Fibroblast of the aortic adventitia (primary cell): ENCODE measurements at regions not wholly inside any gene's neighbourhood (a gene's known extent, or its start where the extent isn't known, plus 50 kb on each side); places are given as distances from the start of the nearest gene placed in this dataset.
A peak's percentile ranks its signal among the peaks of the same experiment; 100 is the strongest.

Experiments used
- DNase-seq: peaks from one replicate; pipeline ENCODE4 v3.0.0-alpha.2; 2010; ENCODE audit warnings: low read depth
- H3K4me3 ChIP-seq: 2 replicates; pipeline ENCODE4 v1.5.1; 2011; ENCODE audit warnings: low read depth, mild to moderate bottlenecking, control low read depth, low read length, moderate library complexity
- TF ChIP-seq, protein P1 (sequence below): IDR thresholded peaks from 2 replicates; pipeline ENCODE4 v1.5.1; 2011; ENCODE audit warnings: mild to moderate bottlenecking, low read length, control low read depth, inconsistent platforms; ENCODE audit not compliant: insufficient read depth

DNA sequence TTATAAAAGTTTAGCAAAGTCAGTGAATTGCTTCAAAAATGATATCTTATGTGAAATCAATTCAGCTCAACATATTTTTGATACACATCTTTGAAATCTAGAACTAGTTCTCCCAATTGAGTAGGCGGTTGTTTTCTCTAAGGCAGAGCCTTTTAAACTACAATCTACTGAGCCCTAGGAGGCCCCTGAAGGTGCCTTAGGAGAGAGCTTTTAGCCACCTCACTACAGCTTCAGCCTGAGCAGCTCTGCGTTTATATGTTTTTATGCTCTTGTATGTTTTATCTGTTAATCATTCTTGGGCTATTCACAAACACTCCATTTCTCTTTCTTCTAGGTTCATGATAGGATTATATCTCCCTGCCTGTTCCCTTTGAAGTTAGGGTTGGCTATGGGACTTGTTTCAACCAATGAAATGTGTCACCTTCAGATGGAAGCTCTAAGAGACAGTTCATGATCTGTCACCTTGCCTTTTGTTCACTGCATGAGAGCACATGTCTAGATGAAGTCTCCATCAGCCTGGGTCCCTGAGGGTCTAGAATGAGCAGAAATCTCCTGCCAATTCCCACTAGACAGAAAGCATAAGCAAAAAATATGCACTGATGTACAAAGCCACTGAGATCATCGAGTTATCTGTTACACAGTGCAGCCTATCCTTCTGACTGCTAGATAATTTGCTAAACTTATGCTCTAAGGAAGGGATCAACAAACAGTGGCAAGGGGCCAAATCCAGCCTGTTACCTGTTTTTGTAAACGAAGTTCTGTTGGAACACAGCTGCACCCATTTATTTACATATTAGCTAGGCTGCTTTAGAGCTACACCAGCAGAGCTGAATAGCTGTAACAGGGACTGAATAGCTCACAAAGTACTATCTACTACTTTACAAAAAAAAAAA, 128.5 kb upstream of the CDK1 start:
- H3K4me3 ChIP-seq, result no peak overlapping the region
- TF ChIP-seq, protein P1, sequence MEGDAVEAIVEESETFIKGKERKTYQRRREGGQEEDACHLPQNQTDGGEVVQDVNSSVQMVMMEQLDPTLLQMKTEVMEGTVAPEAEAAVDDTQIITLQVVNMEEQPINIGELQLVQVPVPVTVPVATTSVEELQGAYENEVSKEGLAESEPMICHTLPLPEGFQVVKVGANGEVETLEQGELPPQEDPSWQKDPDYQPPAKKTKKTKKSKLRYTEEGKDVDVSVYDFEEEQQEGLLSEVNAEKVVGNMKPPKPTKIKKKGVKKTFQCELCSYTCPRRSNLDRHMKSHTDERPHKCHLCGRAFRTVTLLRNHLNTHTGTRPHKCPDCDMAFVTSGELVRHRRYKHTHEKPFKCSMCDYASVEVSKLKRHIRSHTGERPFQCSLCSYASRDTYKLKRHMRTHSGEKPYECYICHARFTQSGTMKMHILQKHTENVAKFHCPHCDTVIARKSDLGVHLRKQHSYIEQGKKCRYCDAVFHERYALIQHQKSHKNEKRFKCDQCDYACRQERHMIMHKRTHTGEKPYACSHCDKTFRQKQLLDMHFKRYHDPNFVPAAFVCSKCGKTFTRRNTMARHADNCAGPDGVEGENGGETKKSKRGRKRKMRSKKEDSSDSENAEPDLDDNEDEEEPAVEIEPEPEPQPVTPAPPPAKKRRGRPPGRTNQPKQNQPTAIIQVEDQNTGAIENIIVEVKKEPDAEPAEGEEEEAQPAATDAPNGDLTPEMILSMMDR, result no peak
- no peak for DNase-seq

DNA sequence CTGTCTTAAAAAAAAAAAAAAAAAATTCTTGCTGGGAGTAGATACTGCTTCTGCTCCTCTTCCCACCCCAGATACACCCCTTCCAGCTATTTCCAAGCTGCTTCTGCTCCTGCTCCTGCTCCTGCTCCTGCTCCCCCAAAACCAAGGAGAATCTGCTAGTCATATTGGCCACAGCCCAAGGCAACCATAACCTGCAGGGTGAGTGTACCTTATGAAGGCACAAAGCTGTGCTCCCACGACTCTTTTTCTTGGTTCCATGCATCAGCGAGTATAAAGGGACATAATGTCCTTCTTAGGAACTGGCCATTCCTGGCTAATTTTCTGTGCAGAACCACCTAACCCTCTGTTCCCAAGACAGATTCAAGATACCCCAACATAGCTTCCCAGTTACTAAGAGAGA, 129.5 kb upstream of the CDK1 start:
- H3K4me3 ChIP-seq, result no peak overlapping the region
- TF ChIP-seq, protein P1, result no peak
- DNase-seq, result no peak

DNA sequence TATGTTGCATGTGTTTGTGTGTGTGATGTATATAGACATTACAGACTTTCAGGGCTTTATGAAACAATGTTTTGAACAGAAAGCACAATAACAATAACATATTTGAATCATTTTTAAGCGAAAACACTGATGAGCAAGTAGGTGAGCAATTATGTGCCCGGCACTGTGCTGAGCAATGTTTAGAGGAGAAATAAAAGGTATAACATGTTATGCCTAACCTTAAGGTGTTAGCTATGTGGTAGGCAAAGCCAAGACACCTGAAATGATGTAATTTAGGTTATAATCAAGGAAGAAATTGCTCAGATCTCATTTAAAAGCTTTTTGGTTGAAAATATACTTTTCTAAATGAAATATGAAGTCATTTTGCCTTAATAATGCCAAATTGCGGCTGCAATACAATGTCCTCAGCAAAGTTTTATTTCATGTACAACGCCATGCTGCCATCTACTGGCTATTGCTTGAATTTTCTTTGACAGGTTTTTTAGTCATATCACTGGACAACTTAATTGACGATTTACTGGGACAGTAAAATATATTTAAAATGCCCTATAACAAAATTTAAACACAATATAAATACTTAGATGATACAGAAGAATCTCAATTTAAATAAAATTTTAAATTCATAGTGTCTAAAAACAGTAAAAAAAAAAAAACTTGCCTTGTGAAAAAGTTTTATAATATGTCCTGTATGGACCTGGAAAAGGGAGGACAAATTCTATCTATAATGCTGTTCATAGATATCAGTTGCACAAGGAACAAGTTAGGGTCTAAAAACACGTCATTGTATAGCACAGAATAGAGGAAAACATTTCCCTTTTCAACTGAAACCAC, 131.1 kb upstream of the CDK1 start:
- peak; percentile 88 for DNase-seq
- TF ChIP-seq, protein P1, result peak; percentile 62
- H3K4me3 ChIP-seq, result no peak overlapping the region

DNA sequence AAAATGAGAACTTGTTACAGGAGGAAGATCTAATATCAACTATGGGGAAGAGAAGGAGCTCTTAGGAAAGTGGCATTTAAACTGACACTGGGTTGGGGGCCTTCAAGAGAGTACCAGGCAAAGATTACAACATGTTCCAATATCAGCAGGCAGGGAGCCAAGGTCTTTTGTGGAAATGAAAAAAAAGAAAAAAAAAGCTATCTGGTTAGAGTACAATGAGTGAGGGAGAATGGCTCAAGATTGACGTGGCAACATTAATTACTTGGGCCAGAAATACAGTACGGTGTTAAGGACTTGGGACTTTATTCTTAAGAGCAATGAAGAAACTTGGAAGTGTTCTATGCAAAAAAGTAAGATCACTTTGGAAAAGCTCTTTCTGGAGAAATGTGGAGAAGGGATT, 132.3 kb upstream of the CDK1 start:
- peak; percentile 7 for DNase-seq
- H3K4me3 ChIP-seq, result no peak overlapping the region
- TF ChIP-seq, protein P1, result no peak

DNA sequence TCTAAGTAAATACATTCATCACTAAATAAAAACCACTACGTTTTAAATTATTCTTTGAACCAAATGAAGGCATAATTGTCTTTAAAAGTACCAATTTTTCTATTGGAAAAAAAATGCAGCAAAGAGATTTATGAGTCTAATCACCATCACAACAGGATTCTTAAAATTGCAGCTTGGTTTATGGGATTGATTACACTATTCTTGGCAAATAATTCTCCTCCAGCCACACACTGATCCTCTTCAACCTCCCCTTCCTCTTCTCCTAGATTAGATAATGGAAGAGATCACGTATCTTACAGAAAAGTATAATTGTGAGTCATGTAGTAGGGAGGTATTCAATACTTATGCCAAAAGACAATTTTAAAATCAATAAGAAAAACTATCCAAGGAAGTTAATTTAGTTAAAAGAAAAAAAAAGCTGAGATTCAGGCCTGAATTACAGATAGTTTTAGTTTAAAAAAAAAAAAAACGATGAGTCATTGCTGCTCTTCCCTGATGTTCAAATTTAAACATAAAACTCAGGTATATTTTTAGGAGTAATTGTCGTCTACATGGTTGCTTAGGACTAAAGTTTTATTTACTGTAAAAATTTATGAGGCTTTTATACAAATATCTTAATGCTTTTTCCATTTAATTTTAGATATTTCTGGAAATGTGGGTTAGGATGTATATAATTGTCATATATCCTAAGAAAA, 133.7 kb upstream of the CDK1 start:
- DNase-seq, result peak; percentile 16
- TF ChIP-seq, protein P1, result no peak
- no peak overlapping the region for H3K4me3 ChIP-seq

DNA sequence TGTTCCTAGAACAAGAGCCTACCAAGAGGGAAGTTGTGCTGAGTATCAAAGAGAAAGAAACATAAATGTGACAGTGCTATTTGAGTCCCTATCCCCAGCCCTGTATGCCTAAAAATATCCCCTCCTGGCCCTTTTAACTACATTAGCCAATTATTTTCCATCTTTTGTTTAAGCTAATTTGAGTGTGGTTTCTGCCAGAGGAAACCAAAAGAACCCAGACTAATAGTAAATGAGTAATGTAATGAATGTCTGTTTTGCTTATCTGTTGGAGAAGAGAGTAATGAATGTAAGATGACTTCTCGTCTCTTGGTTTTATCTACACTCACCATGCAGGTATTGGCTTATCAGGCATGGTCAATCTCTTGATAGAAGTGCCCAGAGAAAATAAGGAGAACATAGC, 134.4 kb upstream of the CDK1 start:
- DNase-seq, result no peak
- TF ChIP-seq, protein P1, result no peak
- no peak overlapping the region for H3K4me3 ChIP-seq
